Cardiac muscle cell (in vitro differentiated cells and primary cell): ENCODE measurements at regions not wholly inside any gene's neighbourhood (a gene's known extent, or its start where the extent isn't known, plus 50 kb on each side); places are given as distances from the start of the nearest gene placed in this dataset.
A peak's percentile ranks its signal among the peaks of the same experiment; 100 is the strongest.

ENCODE experiments used
- DNase-seq, 2 donors: peaks; one replicate each; pipeline versions ENCODE4 v3.0.0 to v3.0.0-alpha.2; 2010 to 2017; ENCODE audit warnings: low read depth in 1 of 2, low spot score in 1 of 2
- H3K27ac ChIP-seq: fragments of 200-600 bp; sonication (generic); 2 replicates; pipeline ENCODE4 v1.5.1; 2016
- H3K27me3 ChIP-seq: fragments of 200-600 bp; sonication (generic); 2 replicates; pipeline ENCODE4 v1.6.0; 2016; ENCODE audit warnings: control low read depth
- H3K36me3 ChIP-seq: fragments of 200-600 bp; sonication (generic); 2 replicates; pipeline ENCODE4 v1.5.1; 2016; ENCODE audit warnings: control low read depth
- H3K4me1 ChIP-seq: fragments of 200-600 bp; sonication (generic); 2 replicates; pipeline ENCODE4 v1.8.1; 2017; ENCODE audit warnings: low read depth, mild to moderate bottlenecking, mixed run types
- H3K4me3 ChIP-seq: fragments of 200-600 bp; sonication (generic); 2 replicates; pipeline ENCODE4 v1.5.1; 2016; ENCODE audit warnings: mild to moderate bottlenecking
- H3K9me3 ChIP-seq: fragments of 200-600 bp; sonication (generic); 2 replicates; pipeline ENCODE4 v1.5.1; 2017; ENCODE audit warnings: low read depth, mild to moderate bottlenecking, control low read depth
- TF ChIP-seq, protein P1 (sequence below): IDR thresholded peaks from 2 replicates; pipeline ENCODE4 v1.5.1; 2012; ENCODE audit warnings: low read depth, mild to moderate bottlenecking, low read length

- no peak for DNase-seq
- TF ChIP-seq, protein P1, sequence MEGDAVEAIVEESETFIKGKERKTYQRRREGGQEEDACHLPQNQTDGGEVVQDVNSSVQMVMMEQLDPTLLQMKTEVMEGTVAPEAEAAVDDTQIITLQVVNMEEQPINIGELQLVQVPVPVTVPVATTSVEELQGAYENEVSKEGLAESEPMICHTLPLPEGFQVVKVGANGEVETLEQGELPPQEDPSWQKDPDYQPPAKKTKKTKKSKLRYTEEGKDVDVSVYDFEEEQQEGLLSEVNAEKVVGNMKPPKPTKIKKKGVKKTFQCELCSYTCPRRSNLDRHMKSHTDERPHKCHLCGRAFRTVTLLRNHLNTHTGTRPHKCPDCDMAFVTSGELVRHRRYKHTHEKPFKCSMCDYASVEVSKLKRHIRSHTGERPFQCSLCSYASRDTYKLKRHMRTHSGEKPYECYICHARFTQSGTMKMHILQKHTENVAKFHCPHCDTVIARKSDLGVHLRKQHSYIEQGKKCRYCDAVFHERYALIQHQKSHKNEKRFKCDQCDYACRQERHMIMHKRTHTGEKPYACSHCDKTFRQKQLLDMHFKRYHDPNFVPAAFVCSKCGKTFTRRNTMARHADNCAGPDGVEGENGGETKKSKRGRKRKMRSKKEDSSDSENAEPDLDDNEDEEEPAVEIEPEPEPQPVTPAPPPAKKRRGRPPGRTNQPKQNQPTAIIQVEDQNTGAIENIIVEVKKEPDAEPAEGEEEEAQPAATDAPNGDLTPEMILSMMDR: no peak
- H3K4me1 ChIP-seq: no peaks in the 10 kb centered on the region
- H3K27ac ChIP-seq: no peak overlapping the region
- no peaks in the 10 kb centered on the region for H3K36me3 ChIP-seq
- H3K4me3 ChIP-seq: no peak overlapping the region
- H3K27me3 ChIP-seq: no peaks in the 10 kb centered on the region
- H3K9me3 ChIP-seq: no peaks in the 10 kb centered on the region
These were observed 712.7 kb downstream of the DHX35 start for GRCh38 chr20:39674842-39675241.

DNA sequence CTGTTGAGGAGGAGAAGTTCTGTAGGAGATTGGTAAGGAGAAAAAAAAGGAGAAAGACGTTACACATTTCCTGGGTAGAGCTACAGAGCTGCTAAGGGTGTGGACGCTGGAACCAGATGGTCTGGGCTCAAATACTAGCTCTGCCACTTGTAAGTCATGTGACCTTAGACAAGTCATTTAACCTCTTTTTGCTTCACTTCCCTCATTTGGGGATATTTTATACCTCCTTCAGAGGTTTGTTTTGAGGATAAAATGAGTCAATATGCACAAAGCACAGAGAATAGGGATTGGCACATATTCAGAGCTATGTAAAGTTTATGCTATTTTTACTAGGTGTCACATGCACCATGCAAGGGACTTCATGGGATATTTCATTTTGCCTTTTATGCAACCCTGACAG, 708.8 kb downstream of the DHX35 start:
- no peaks in the 10 kb centered on the region for H3K27me3 ChIP-seq
- H3K9me3 ChIP-seq: no peaks in the 10 kb centered on the region
- no peak for DNase-seq
- no peak overlapping the region for H3K4me3 ChIP-seq
- no peak overlapping the region for H3K27ac ChIP-seq
- H3K4me1 ChIP-seq: peaks cover 5% of the 10 kb centered on the region
- no peaks in the 10 kb centered on the region for H3K36me3 ChIP-seq
- TF ChIP-seq, protein P1: no peak

DNA sequence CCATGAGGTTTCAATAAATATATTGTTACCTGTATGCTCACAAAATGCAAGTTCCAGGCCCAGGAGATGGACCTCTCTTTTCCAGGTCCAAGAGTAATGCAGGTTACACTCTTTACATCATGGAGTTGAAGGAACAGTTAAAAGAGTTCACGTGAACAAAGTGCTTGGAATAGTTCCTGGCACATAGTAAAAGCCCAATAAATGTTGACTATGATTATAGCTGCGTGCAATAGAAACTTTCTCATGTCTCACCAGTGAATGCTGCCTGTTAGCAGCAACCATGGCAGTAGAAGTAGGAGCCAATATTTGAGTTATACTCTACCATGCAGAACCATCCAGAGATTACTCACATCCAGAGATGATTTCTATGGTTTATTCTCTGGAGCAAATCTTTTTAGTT, 707.5 kb downstream of the DHX35 start:
- no peak for DNase-seq
- H3K4me1 ChIP-seq: peaks cover 5% of the 10 kb centered on the region
- no peaks in the 10 kb centered on the region for H3K27me3 ChIP-seq
- no peaks in the 10 kb centered on the region for H3K36me3 ChIP-seq
- H3K27ac ChIP-seq: no peak overlapping the region
- no peak overlapping the region for H3K4me3 ChIP-seq
- TF ChIP-seq, protein P1: no peak
- H3K9me3 ChIP-seq: no peaks in the 10 kb centered on the region

DNA sequence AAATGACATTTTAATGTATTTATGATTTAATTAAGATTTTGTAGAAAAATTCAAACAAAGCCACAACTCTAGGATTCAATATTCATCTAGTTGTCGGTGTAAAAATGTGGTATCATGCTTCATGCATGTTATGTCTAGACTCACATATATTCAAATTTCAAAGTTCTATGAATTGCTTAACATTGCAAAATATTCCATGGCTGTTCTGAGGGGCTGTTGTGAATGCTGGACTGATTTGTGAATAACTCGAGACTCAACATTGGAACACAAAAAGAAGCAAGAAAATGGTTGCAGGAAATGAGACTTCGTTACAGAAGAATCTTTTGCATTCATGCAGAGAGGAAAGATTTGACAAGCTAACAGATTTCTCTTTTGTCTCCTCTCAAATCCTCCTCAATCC, 705.9 kb downstream of the DHX35 start:
- Histone ChIP-seq H3K4me3 (no peak overlapping the region), H3K27me3 (no peaks in the 10 kb centered on the region), H3K9me3 (no peaks in the 10 kb centered on the region), H3K27ac (no peak overlapping the region), H3K36me3 (no peaks in the 10 kb centered on the region), H3K4me1 (peaks cover 5% of the 10 kb centered on the region)
- no peak for DNase-seq
- TF ChIP-seq, protein P1: no peak

- TF ChIP-seq, protein P1: no peak
- Histone ChIP-seq H3K27ac (no peak overlapping the region), H3K36me3 (no peaks in the 10 kb centered on the region), H3K27me3 (no peaks in the 10 kb centered on the region), H3K4me3 (no peak overlapping the region), H3K4me1 (no peaks in the 10 kb centered on the region), H3K9me3 (no peaks in the 10 kb centered on the region)
- peak in 1 of 2 donors; percentile 1 for DNase-seq
These were observed 699.7 kb downstream of the DHX35 start for GRCh38 chr20:39661833-39662232.

- H3K27me3 ChIP-seq: no peaks in the 10 kb centered on the region
- TF ChIP-seq, protein P1: no peak
- no peaks in the 10 kb centered on the region for H3K36me3 ChIP-seq
- no peaks in the 10 kb centered on the region for H3K9me3 ChIP-seq
- no peaks in the 10 kb centered on the region for H3K4me1 ChIP-seq
- no peak for DNase-seq
- H3K4me3 ChIP-seq: no peak overlapping the region
- no peak overlapping the region for H3K27ac ChIP-seq
These were observed 698.8 kb downstream of the DHX35 start for GRCh38 chr20:39660965-39661364.
